SK-N-SH treated with all-trans-retinoic acid at 6 μM for 48 hours (cell line): ENCODE measurements at regions not wholly inside any gene's neighbourhood (a gene's known extent, or its start where the extent isn't known, plus 50 kb on each side); places are given as distances from the start of the nearest gene placed in this dataset.

Experiments used
- ARNTL ChIP-seq: fragments of 450-650 bp; formaldehyde crosslinking; IDR thresholded peaks from 2 replicates; pipeline ENCODE4 v1.5.0; 2020; ENCODE audit warnings: low read depth, mild to moderate bottlenecking, moderate library complexity, borderline replicate concordance
- BACH2 ChIP-seq: fragments of 250-450 bp; sonication (Bioruptor Pico); IDR thresholded peaks from 2 replicates; pipeline ENCODE4 v1.9.0; 2021; ENCODE audit warnings: mild to moderate bottlenecking, borderline replicate concordance
- CSDC2 ChIP-seq: fragments of 250-450 bp; sonication (Bioruptor Pico); IDR thresholded peaks from 2 replicates; pipeline ENCODE4 v1.5.0; 2020; ENCODE audit warnings: mild to moderate bottlenecking, moderate library complexity
- CSRNP3 ChIP-seq: fragments of 250-450 bp; sonication (Bioruptor Pico); IDR thresholded peaks from 2 replicates; pipeline ENCODE4 v1.5.1; 2021; ENCODE audit warnings: mild to moderate bottlenecking, moderate library complexity
- ISL1 ChIP-seq: fragments of 250-450 bp; sonication (Bioruptor Pico); IDR thresholded peaks from 2 replicates; pipeline ENCODE4 v2.1.2; 2022; ENCODE audit warnings: mild to moderate bottlenecking, moderate library complexity
- PPARA ChIP-seq: fragments of 250-450 bp; sonication (Bioruptor Pico); IDR thresholded peaks from 2 replicates; pipeline ENCODE4 v1.5.0; 2020; ENCODE audit warnings: mild to moderate bottlenecking, borderline replicate concordance
- SNAI2 ChIP-seq: fragments of 250-450 bp; sonication (Bioruptor Pico); IDR thresholded peaks from 2 replicates; pipeline ENCODE4 v1.5.0; 2020; ENCODE audit warnings: mild to moderate bottlenecking, moderate library complexity
- TCF4 ChIP-seq: fragments of 250-450 bp; sonication (Bioruptor Pico); IDR thresholded peaks from 2 replicates; pipeline ENCODE4 v1.8.0; 2021; ENCODE audit warnings: mild to moderate bottlenecking, moderate library complexity, borderline replicate concordance
- TSHZ2 ChIP-seq: fragments of 250-450 bp; sonication (Bioruptor Pico); IDR thresholded peaks from 2 replicates; pipeline ENCODE4 v1.5.0; 2020; ENCODE audit warnings: mild to moderate bottlenecking, moderate library complexity
- ZFP3 ChIP-seq: fragments of 250-450 bp; sonication (Bioruptor Pico); IDR thresholded peaks from 2 replicates; pipeline ENCODE4 v1.5.0; 2020; ENCODE audit warnings: mild to moderate bottlenecking, moderate library complexity
- TF ChIP-seq, protein P1 (sequence below): fragments of 250-450 bp; sonication (Bioruptor Pico); IDR thresholded peaks from 2 replicates; pipeline ENCODE4 v1.8.0; 2020; ENCODE audit warnings: mild to moderate bottlenecking, moderate library complexity, borderline replicate concordance
- TF ChIP-seq, protein P2 (sequence below): fragments of 250-450 bp; sonication (Bioruptor Pico); IDR thresholded peaks from 2 replicates; pipeline ENCODE4 v1.5.1; 2020; ENCODE audit warnings: low read depth, mild to moderate bottlenecking, moderate library complexity

DNA sequence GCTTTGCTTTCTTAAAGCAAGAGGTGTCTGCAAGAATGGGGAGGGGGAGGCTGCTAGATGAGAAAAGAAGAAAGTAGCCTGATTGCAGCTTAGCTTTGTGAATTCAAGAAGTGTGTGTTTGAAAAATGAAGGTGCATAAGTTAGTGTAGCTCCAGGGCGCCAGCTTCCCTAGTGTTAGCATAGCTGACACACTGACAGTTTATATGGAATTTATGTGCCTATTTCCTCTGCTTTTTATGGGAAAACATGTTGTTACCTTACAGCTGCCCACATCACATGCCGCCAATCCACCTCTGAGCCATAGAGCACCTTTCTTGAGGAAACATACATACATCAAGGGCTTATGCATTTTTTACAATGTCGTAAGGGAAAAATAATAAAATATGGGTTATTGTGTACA, 536.4 kb upstream of the PIK3C3 start:
- no peak for TF ChIP-seq CSDC2 (CRISPR knock-in tag)
- TF ChIP-seq ARNTL = no peak
- TF ChIP-seq CSRNP3 (CRISPR knock-in tag) = no peak
- TF ChIP-seq, protein P1, sequence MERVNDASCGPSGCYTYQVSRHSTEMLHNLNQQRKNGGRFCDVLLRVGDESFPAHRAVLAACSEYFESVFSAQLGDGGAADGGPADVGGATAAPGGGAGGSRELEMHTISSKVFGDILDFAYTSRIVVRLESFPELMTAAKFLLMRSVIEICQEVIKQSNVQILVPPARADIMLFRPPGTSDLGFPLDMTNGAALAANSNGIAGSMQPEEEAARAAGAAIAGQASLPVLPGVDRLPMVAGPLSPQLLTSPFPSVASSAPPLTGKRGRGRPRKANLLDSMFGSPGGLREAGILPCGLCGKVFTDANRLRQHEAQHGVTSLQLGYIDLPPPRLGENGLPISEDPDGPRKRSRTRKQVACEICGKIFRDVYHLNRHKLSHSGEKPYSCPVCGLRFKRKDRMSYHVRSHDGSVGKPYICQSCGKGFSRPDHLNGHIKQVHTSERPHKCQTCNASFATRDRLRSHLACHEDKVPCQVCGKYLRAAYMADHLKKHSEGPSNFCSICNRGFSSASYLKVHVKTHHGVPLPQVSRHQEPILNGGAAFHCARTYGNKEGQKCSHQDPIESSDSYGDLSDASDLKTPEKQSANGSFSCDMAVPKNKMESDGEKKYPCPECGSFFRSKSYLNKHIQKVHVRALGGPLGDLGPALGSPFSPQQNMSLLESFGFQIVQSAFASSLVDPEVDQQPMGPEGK (CRISPR knock-in tag) = no peak
- TF ChIP-seq, protein P2, sequence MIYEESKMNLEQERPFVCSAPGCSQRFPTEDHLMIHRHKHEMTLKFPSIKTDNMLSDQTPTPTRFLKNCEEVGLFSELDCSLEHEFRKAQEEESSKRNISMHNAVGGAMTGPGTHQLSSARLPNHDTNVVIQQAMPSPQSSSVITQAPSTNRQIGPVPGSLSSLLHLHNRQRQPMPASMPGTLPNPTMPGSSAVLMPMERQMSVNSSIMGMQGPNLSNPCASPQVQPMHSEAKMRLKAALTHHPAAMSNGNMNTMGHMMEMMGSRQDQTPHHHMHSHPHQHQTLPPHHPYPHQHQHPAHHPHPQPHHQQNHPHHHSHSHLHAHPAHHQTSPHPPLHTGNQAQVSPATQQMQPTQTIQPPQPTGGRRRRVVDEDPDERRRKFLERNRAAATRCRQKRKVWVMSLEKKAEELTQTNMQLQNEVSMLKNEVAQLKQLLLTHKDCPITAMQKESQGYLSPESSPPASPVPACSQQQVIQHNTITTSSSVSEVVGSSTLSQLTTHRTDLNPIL (CRISPR knock-in tag) = no peak
- no peak for TF ChIP-seq PPARA (CRISPR knock-in tag)
- no peak for TF ChIP-seq SNAI2
- TF ChIP-seq ZFP3 (CRISPR knock-in tag) = no peak
- no peak for TF ChIP-seq BACH2 (CRISPR knock-in tag)
- TF ChIP-seq ISL1 (CRISPR knock-in tag) = no peak
- no peak for TF ChIP-seq TCF4 (CRISPR knock-in tag)
- TF ChIP-seq TSHZ2 (CRISPR knock-in tag) = no peak
